ENCODE measurements at regions not wholly inside any gene's neighbourhood (a gene's known extent, or its start where the extent isn't known, plus 50 kb on each side); places are given as distances from the start of the nearest gene placed in this dataset.

DNA sequence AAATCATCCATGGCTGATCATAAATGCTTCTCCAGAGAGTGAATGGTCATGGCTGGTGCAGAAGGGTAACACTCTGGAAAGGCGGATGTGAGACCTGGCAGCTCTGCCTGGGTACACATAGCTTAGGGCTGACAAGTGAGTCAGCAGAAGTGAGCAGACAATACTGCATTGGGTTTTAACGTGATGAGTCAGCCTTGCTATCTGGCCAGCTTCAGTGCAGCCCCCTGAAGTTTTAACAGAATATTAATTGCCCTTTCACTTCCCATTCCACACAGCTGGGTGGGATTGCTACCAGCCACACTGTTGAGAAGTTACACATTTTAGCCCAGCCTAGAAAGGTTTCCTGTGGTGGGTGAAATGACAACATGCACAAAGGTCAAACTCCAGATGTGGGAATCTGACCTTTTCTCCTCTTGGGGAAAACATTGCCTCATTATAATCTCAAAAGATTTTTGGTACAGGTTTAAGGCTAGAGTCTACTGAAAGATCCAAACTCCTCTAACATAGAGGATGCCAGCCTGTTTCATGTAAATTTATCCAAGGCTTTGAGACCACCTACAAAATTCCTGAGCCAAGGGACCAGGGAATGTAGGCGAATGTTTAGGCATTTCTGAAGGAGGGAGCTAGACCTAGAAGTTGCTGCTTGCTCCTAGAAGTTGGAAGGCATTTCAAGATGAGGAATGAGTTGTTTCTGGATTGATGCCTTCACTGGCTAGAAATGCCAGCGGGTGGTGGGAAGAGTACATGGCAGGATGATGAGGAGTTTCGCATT, 230.3 kb upstream of the PGRMC2 start:
- H3K4me3 ChIP-seq: no peak overlapping the region
- 54 to 71% (median 65%) methylated on average over 5 of the region's 5 CpGs for WGBS, 4 donors
- DNase-seq: peak in 4 of 5 donors; percentile 46 to 79 (median 60)
- ATAC-seq: peak; percentile 62 to 93 (median 90)
- peaks cover 0 to 4% (median 0%) of the 10 kb centered on the region in 12 donors for H3K9me3 ChIP-seq
- TF ChIP-seq CTCF (IDR thresholded peaks at IDR 0.05) (no peak), POLR2A (IDR thresholded peaks at IDR 0.05) (no peak)
- intact Hi-C loops (cut with DNase I): no loop called here
- H3K27ac ChIP-seq: peak overlapping the region in 11 of 12 donors; percentile 22 to 78 (median 45)
- H3K36me3 ChIP-seq: no peaks in the 10 kb centered on the region
- H3K27me3 ChIP-seq: no peaks in the 10 kb centered on the region
- peaks cover 0 to 48% (median 26%) of the 10 kb centered on the region in 12 donors for H3K4me1 ChIP-seq

DNA sequence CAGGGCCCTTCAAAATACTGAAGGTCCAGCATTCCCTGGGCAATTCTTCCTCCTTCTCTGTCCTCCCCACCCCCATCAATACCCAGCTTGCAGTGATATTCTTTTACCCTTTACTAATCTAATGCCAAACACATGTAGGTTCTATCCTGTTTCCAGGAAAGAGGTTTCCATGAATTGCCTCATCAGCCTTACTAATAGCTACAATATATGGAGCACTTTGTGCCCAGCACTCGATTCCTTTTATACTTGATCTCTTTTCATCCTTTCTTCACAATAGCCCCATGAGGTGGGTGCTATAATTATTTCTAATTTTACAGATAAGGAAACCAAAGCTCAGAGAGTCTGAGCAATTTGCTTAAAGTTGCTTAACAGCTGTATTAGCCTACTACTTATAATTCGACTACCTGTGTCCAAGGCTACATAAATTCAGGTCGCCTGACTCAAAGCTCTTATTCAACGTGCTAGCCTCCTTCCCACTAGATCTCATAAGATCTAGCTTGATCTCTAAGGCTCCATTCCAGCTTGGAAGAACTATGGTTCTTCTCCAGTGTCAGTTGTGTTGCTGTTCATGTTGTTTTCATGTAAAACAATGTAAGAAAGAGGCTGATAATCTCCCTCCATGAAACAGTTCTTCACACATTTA, 229.6 kb upstream of the PGRMC2 start:
- intact Hi-C loops (cut with DNase I): no loop called here
- Histone ChIP-seq H3K4me1 (peaks cover 0 to 48% (median 26%) of the 10 kb centered on the region in 12 donors), H3K27me3 (no peaks in the 10 kb centered on the region), H3K36me3 (no peaks in the 10 kb centered on the region), H3K27ac (peak overlapping the region in 11 of 12 donors; percentile 22 to 78 (median 45)), H3K9me3 (peaks cover 0 to 4% (median 0%) of the 10 kb centered on the region in 12 donors), H3K4me3 (no peak overlapping the region)
- no peak for ATAC-seq
- WGBS, 4 donors: 84 to 92% (median 88%) methylated on average over 4 of the region's 4 CpGs
- no peak for TF ChIP-seq CTCF (IDR thresholded peaks at IDR 0.05)
- no peak for TF ChIP-seq POLR2A (IDR thresholded peaks at IDR 0.05)
- no peak for DNase-seq

DNA sequence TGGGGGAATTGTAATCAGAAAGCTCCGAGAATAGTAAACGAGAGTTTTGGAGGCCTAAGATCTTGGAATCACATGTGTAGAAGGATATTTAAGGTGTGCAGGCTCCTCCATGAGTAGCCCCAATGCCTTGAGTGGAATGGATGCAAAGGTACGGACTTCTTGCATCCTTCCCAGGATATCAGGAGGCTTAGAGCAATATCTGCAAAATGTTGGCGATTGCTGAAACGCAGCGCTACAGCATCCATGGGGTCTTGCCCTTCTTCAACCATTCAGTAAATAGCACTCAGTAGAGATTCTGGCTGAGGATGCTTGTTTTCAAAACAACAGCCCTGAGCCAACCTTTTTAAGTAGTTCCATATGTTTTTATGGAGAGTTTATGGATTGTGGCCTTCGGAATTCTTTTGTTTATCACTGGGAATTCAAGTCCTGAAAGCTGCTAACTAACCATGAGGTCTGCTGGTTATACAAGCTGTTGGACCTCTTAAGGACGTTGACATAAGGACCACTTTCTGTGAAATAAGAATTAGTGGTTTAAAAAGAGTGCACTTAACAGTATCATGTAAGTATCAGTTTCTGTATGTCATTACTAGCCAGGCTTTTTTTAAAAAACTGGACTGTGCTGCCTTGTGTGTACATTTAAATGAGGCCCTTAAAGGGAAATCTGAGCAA, 228.8 kb upstream of the PGRMC2 start:
- no peaks in the 10 kb centered on the region for H3K27me3 ChIP-seq
- H3K27ac ChIP-seq: peak overlapping the region in 3 of 12 donors; percentile 39 to 78 (median 45)
- peaks cover 0 to 4% (median 0%) of the 10 kb centered on the region in 12 donors for H3K9me3 ChIP-seq
- ATAC-seq (no peak), DNase-seq (no peak)
- H3K4me1 ChIP-seq: peaks cover 0 to 42% (median 20%) of the 10 kb centered on the region in 12 donors
- no peak for TF ChIP-seq POLR2A (IDR thresholded peaks at IDR 0.05)
- no peak for TF ChIP-seq CTCF (IDR thresholded peaks at IDR 0.05)
- 83 to 88% (median 85%) methylated on average over 8 of the region's 8 CpGs for WGBS, 4 donors
- no peak overlapping the region for H3K4me3 ChIP-seq
- intact Hi-C loops (cut with DNase I): no loop called here
- H3K36me3 ChIP-seq: no peaks in the 10 kb centered on the region

Measured in heart left ventricle (tissue), 16 donors.